HG03103 (cell line): ENCODE measurements at regions not wholly inside any gene's neighbourhood (a gene's known extent, or its start where the extent isn't known, plus 50 kb on each side); places are given as distances from the start of the nearest gene placed in this dataset.

ENCODE experiments used
- ATAC-seq: cut with Tn5 transposase; IDR thresholded peaks from one replicate; pipeline ENCODE4 v1.9.1; 2021; ENCODE audit warnings: low read depth; ENCODE audit not compliant: unreplicated experiment

- no peak for ATAC-seq
Measured at GRCh38 chr1:59044535-59045121, 252.3 kb upstream of the FGGY start.

GRCh38 chr1:59045137-59045536, 251.8 kb upstream of the FGGY start:
- no peak for ATAC-seq

GRCh38 chr1:59045636-59046035, 251.3 kb upstream of the FGGY start:
- ATAC-seq, result no peak

DNA sequence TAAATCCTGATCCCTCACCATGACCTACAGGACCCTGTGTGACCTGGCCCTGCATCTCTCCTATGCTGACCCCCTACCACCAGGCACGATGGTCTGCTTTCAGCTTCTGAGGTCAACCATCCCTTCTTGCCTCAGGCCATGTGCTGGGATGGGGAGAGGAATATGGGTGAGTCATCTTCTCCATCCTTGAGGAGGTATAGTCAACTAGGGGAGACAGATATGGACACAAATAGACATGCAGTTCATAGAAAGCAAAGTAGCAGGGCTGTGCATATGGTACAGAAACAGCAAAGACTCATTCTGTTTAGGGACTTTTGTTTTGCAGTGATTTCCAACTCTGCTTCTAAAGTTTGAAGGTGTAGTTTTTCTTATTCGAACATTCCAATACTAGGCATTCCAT, 250.8 kb upstream of the FGGY start:
- ATAC-seq, result no peak

- peak; percentile 91 for ATAC-seq
Measured at GRCh38 chr1:59046730-59047157, 250.2 kb upstream of the FGGY start.

DNA sequence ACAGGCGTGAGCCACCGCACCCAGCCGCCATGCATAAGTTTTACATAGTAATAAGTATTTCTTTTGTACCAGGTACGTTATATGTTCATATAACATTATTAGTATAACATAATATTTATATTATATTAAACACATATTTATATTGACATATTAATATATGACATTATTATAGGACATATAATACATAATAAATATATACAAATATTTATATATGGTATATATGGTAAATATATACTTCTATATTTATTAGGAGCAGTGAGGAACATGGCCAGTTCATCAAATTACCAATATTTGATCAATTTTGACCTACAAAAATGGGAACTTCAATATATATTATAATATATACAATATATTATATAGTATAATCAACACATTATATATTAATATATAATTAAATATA, 245.9 kb upstream of the FGGY start:
- ATAC-seq, result no peak

DNA sequence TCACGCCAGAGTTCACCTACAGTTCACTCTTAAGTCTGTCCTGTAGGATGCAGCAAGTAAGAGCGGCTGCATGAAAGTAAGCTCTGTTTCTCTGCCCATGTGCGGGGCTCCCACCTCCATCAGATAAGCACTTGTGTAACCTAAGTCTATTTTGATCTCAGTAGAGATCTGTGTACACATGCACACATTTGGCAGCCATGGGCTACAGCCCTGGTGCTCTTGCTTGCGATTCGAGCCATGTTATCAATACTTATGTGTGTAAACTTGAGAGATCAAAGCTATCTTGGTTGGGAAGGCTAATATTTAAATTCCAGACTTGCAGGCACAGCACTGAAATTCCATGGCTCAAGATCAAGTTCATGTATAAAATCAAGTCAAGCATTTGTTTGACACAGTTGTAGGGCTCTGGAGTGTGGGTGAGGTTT, 244.7 kb upstream of the FGGY start:
- no peak for ATAC-seq

DNA sequence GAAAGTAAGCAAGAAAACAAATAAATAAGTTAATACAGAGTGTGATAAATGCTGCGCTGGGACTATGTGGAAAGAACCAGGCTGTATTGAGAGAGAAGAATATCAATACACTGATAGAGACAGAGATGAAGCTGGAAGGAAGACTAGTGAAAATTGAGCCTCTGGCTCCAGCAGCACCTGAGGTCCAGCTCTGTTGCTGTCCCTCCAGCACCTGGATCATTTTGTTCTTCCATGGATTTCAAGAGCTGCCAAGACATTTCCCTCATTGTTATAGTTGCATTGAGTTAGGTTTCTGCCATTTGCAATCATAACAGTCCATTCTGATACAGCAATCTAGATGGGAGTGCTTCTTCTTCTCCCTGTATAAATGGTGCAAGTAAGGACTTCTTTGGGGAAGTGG, 242.7 kb upstream of the FGGY start:
- no peak for ATAC-seq

DNA sequence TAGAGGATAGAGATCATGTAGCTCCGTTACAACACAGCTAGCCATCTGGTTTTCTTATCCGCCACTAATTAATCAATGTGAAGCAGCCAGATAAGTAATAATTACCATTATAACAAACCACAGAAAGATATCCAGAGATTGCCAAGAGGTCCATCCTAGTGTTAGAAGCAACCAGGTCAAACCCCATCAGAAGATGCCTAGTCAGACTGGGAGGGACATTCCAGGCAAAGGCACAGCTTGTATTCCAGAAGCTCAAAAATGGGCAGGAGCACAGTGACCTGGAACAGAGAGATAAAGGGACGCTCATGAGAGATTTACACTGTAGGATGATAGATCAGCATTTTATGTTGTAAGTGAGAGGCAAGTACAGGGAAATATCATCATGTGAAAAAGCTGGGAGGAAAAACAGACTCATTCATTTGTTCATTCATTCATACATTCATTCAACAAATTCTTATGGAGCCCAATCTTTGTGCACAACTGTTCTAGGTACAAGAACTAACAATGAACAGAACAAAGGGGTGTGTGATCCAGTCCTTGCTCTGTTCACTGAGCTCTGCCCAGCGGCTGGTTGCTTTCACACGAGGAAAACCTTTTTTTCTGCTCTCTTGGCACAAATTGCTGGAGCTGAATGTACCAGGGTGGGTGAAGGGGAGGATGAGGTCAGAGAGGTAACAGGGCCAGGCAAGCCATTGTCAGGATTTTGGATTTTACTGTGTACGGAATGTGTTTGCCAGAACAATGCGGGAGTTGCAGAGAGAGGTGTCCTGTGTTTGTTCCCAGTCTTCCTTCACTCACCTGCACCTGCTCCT, 240.8 kb upstream of the FGGY start:
- ATAC-seq, result no peak

GRCh38 chr1:59057211-59057694, 239.6 kb upstream of the FGGY start:
- no peak for ATAC-seq

- ATAC-seq, result no peak
Measured at GRCh38 chr1:59057796-59058195, 239.1 kb upstream of the FGGY start.

DNA sequence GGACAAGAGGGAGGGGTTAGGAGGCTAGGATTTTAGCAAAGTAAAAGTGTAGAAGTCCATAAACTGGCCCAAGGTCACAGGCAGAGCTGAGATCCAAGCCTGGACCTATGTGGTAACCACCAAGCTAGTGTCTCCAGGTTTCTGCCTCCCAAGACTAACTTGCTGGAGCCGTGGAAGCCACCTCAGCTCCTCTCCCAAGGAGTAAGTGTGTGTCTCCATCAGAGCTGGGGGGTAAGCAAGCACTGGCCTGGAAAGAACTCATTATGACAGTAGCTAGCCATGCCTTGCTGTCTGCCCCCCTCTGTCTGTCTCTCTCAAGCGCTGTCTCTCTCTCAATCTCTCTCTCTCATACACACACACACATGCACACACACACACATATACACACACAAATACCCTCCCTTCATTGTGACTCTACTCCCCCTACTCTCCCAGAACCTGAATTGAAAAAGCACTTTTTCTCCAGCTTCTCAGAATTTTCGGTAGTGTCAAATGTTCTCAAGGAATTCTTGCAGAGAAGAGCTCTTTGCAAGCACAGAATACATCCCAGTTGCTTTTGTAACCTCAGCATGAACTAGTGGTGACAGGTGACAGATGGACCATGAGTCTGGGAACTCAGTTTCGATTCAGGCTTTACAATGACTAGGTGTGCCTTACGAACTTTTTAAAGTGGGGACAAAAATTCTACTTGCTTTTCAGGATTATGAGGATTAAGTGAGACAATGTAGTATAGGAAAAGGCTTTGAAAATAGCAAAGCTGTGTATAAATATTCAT, 238.0 kb upstream of the FGGY start:
- no peak for ATAC-seq

GRCh38 chr1:59061876-59062275, 235.0 kb upstream of the FGGY start:
- ATAC-seq, result no peak

- no peak for ATAC-seq
Measured at GRCh38 chr1:59062743-59063142, 234.2 kb upstream of the FGGY start.

- ATAC-seq, result no peak
Measured at GRCh38 chr1:59063501-59063900, 233.4 kb upstream of the FGGY start.

DNA sequence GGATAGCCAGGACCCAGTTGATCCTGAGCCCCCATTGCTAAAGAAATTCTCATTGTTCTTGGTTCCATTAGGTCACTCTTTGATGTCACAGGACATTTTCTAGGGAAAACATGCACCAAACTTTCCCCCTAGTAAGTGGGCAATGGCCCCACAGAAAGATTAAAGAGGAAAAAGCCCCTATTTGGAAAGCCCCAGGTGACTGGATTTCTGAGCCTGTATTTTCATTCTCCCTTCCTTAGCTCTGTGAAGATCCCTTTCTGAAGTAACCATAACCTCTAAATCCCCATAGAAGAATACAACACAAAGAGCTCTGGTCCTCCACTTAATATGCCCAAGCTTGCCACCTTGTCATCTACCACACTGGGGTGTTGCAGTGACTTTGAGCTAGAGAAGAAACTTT, 232.3 kb upstream of the FGGY start:
- no peak for ATAC-seq

GRCh38 chr1:59066236-59066635, 230.7 kb upstream of the FGGY start:
- no peak for ATAC-seq

DNA sequence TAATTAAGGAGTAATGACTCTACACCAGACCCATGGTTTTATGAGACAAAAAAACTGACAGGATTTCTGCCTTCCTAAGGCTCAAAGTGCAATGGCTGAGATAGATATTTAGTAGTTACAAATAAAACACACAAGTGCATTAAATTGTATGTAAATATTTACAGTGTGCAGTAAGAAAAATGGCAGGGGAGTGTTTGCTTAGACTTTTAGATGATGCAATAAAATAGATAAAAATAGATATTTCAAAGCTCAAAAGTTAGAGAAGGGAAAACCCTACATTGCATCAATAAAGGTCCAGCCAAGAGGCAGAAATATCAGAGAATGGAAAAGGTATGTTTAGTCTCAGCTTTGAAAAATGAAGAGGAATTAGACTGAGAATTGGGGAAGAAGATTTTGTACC, 226.3 kb upstream of the FGGY start:
- no peak for ATAC-seq

DNA sequence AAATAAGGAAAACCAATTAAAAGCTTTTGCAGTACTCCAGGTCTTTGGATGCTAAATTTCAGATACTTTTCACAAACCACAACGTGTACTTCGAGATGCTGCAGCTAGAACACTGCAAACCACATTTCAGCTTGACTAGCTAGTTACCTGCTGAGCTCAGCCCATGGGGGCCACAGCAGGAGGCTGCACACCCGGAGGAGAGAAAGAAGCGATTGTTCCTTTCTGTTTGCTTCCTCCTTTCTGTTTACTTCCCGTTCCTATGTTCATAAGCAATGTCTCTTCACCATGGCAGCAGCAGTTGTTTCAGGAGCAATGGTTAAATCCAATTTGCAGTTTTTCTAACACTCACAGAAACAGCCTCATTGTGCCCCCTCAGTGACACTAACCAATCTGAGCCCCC, 225.6 kb upstream of the FGGY start:
- no peak for ATAC-seq

- ATAC-seq, result no peak
Measured at GRCh38 chr1:59071876-59072582, 224.9 kb upstream of the FGGY start.

GRCh38 chr1:59072583-59072947, 224.3 kb upstream of the FGGY start:
- no peak for ATAC-seq
